ENCODE measurements at regions not wholly inside any gene's neighbourhood (a gene's known extent, or its start where the extent isn't known, plus 50 kb on each side); places are given as distances from the start of the nearest gene placed in this dataset.
"Not testable (repeated sequence)": the region's sequence is repeated elsewhere in the genome, so short reads cannot be mapped to it uniquely, and the experiment has no call there.

DNA sequence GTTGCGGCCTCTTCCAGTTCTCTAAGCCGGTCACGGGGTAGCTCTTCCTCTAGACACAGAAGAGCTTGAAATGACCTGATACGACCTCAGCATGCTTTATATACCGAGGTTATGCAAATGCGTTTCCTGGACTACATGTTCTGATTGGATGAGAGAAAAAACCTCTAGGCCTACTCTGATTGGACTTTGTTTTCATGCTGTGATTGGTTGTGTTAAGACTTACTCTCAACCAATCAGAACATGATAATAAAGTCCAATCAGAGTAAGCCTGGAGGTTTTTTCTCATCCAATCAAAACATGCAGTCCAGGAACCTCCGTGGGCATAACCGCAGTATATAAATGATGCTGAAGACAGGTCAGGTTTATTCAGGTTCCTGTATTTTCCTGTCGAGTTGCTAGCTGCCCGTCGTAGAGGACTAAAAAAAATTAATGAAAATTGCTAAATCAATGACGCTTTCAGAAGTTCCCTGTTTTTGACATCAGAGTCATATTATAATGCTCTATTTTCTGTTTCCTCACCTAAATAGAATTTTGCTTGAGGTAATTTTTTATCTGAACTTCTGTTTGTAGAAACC is 177.4 kb downstream of the POTEB3 start:
- Histone ChIP-seq H3K4me1 (ENCODE audit: control insufficient read depth in 2 of 2, insufficient read depth in 2 of 2, low read length in 1 of 2) (no peaks in the 10 kb centered on the region), H3K9me3 (ENCODE audit: control insufficient read depth in 2 of 2, insufficient read depth in 1 of 2, low read depth in 1 of 2, low read length in 1 of 2) (peaks cover 11 to 18% of the 10 kb centered on the region in 2 donors), H3K36me3 (ENCODE audit: control insufficient read depth in 2 of 2, insufficient read depth in 2 of 2, low read length in 1 of 2) (no peaks in the 10 kb centered on the region), H3K27me3 (ENCODE audit: control insufficient read depth in 1 of 2, insufficient read depth in 2 of 2, low read length in 2 of 2) (no peaks in the 10 kb centered on the region), H3K4me3 (ENCODE audit: low read depth in 1 of 2, low read length in 2 of 2) (no peak overlapping the region), H3K27ac (ENCODE audit: low read depth in 2 of 2, low read length in 1 of 2) (no peak overlapping the region)
- 83 to 85% methylated on average over 12 of the region's 12 CpGs for WGBS, 2 donors

DNA sequence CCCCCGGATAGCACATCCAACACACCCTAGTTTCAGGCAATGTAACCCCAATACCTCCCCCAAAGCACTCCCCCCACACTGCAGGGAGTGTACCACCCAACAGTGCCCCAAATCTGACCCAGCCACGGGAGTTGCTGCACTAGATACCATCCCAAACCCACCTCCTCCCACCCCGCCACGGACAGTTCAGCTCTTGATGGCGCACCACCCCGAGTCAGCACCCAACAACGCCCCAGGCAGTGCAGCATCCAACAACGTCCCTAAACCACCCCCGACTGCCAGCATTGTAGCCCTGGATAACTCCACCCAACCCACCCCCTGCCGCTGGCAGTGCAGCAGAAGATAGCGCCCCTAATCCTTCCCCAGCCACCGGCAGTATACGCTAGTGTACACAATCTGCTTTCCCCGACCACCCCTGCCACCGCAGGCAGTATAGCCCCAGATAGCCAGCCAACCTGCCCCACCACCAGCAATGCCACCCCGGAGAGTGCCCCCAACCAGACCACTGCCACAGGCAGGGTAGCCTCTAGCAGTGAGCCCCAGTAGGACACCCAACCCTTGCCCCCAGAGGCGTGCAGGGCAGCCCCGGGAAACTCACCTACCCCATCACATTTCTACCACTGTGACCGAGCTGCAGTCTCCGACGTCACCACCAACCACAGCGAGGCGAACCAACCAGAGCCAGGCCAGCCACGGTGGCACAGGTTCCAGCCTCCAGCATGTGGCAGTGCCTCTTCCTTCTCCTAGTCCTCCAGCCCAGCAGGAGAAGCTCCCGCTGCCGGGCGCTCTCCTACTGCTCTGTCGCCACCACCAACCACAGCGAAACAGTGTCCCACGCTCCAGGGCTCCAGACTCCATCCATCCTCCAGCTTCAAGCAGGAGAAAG is 178.1 kb downstream of the POTEB3 start:
- Histone ChIP-seq H3K36me3 (ENCODE audit: control insufficient read depth in 2 of 2, insufficient read depth in 2 of 2, low read length in 1 of 2) (no peaks in the 10 kb centered on the region), H3K27me3 (ENCODE audit: control insufficient read depth in 1 of 2, insufficient read depth in 2 of 2, low read length in 2 of 2) (no peaks in the 10 kb centered on the region), H3K4me3 (ENCODE audit: low read depth in 1 of 2, low read length in 2 of 2) (no peak overlapping the region), H3K4me1 (ENCODE audit: control insufficient read depth in 2 of 2, insufficient read depth in 2 of 2, low read length in 1 of 2) (no peaks in the 10 kb centered on the region), H3K27ac (ENCODE audit: low read depth in 2 of 2, low read length in 1 of 2) (no peak overlapping the region), H3K9me3 (ENCODE audit: control insufficient read depth in 2 of 2, insufficient read depth in 1 of 2, low read depth in 1 of 2, low read length in 1 of 2) (peaks cover 11 to 18% of the 10 kb centered on the region in 2 donors)
- 86 to 87% methylated on average over 30 of the region's 30 CpGs for WGBS, 2 donors

DNA sequence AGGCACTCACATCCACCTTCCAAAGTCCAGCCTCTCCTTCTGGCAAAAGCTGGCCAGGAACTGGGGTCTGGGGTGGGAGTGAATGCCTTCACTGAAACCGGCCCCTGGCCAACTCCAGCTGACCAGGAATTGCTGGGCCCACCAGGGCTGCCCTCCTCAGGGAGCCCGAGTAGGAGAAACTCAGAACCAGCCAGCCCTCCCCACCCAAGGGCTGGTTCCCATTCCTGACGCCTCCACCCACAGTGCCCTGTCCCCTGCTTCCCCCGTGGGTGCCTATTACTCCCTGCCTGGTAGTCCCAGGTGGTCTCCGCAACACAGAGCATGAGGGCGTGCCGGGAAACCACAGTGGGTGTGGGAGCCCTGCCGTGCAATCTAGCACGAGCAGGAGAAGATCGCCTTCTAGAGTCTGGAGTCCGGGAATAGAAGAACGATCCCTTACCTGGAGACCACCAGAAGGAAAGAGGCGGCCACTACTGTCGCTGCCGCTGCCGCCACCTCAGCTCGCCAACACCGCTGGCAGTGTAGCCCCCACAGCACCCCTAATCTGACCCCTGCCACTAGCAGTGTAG is 178.8 kb downstream of the POTEB3 start:
- WGBS, 2 donors = 86 to 90% methylated on average over 18 of the region's 18 CpGs
- Histone ChIP-seq H3K27ac (ENCODE audit: low read depth in 2 of 2, low read length in 1 of 2) (no peak overlapping the region), H3K36me3 (ENCODE audit: control insufficient read depth in 2 of 2, insufficient read depth in 2 of 2, low read length in 1 of 2) (no peaks in the 10 kb centered on the region), H3K4me3 (ENCODE audit: low read depth in 1 of 2, low read length in 2 of 2) (no peak overlapping the region), H3K9me3 (ENCODE audit: control insufficient read depth in 2 of 2, insufficient read depth in 1 of 2, low read depth in 1 of 2, low read length in 1 of 2) (peaks cover 11 to 18% of the 10 kb centered on the region in 2 donors), H3K27me3 (ENCODE audit: control insufficient read depth in 1 of 2, insufficient read depth in 2 of 2, low read length in 2 of 2) (no peaks in the 10 kb centered on the region), H3K4me1 (ENCODE audit: control insufficient read depth in 2 of 2, insufficient read depth in 2 of 2, low read length in 1 of 2) (no peaks in the 10 kb centered on the region)

DNA sequence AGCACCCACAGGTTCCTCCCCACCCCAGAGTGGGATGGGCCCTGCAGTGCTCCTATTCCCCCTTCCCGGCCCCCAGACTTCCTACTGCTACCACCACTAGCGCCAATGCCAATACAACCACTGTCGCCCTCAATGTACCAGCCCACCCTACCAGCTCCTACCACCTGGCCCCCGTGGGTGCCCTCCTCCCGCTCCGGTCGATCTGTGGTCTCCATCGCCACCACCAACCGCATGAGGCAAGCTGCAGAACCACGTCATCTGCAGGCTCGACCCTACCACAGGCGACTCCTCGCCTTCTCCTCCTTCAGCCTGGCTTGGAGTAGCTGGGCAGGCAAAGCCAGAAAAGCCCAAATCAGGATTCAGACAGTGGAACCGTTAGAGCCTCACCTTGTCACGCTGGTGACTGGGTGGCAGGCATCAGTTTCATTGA is 179.3 kb downstream of the POTEB3 start:
- no peaks in the 10 kb centered on the region for H3K27me3 ChIP-seq (ENCODE audit: control insufficient read depth in 1 of 2, insufficient read depth in 2 of 2, low read length in 2 of 2)
- WGBS, 2 donors = 80% methylated on average over 15 of the region's 15 CpGs
- H3K4me1 ChIP-seq (ENCODE audit: control insufficient read depth in 2 of 2, insufficient read depth in 2 of 2, low read length in 1 of 2) = no peaks in the 10 kb centered on the region
- no peaks in the 10 kb centered on the region for H3K36me3 ChIP-seq (ENCODE audit: control insufficient read depth in 2 of 2, insufficient read depth in 2 of 2, low read length in 1 of 2)
- H3K27ac ChIP-seq (ENCODE audit: low read depth in 2 of 2, low read length in 1 of 2) = no peak overlapping the region
- peaks cover 11 to 18% of the 10 kb centered on the region in 2 donors for H3K9me3 ChIP-seq (ENCODE audit: control insufficient read depth in 2 of 2, insufficient read depth in 1 of 2, low read depth in 1 of 2, low read length in 1 of 2)
- no peak overlapping the region for H3K4me3 ChIP-seq (ENCODE audit: low read depth in 1 of 2, low read length in 2 of 2)

DNA sequence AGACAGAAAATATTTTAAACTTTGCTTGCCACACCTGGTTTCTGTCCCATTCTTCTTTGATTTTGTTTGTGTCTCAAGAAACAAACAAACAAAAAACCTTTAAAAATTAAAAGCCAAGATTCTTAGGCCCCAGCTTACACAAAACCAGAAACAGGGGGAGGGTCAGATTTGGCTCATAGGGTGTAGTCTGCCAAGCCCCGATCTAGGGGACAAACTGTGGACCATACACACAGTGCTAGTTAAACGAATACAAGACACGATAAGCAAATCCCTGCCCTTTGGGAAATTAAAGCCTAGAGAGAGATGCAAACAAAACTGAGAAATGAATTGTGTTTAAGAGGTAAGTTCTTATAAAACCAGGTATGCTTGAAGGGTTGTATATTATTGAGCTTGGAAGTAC is 181.7 kb downstream of the POTEB3 start:
- WGBS, 2 donors = 70 to 78% methylated on average over 3 of the region's 3 CpGs
- H3K36me3 ChIP-seq (ENCODE audit: control insufficient read depth in 2 of 2, insufficient read depth in 2 of 2, low read length in 1 of 2) = not testable (repeated sequence)

DNA sequence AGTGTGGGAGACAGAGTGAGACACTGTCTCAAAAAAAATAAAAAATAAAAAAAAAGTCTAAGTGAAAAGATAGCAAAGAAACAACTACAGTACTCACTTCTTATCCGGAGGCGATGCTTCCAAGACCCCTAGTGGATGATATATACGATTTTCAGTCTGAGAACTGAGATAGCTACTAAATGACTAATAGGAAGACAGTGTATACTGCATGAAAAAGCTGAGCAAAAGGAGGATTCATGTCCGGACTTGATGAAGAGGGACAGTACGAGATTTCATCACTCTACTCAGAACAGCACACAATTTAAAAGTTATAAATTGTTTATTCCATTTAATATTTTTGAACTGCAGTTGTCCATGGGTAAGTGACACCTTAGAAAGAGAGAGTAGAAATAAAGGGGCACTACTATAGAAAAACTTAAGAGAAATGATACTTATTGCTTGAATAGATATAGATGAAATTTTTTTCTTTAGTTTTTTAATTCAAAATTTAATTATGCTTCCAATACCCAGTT is 190.7 kb downstream of the POTEB3 start:
- not testable (repeated sequence) for H3K4me3 ChIP-seq (ENCODE audit: low read depth in 1 of 2, low read length in 2 of 2); H3K27me3 ChIP-seq (ENCODE audit: control insufficient read depth in 1 of 2, insufficient read depth in 2 of 2, low read length in 2 of 2); H3K4me1 ChIP-seq (ENCODE audit: control insufficient read depth in 2 of 2, insufficient read depth in 2 of 2, low read length in 1 of 2); H3K36me3 ChIP-seq (ENCODE audit: control insufficient read depth in 2 of 2, insufficient read depth in 2 of 2, low read length in 1 of 2); H3K9me3 ChIP-seq (ENCODE audit: control insufficient read depth in 2 of 2, insufficient read depth in 1 of 2, low read depth in 1 of 2, low read length in 1 of 2); H3K27ac ChIP-seq (ENCODE audit: low read depth in 2 of 2, low read length in 1 of 2)
- WGBS, 2 donors = 71 to 73% methylated on average over 4 of the region's 5 CpGs

More for the DNA sequence above, 181.7 kb downstream of the POTEB3 start:
- H3K27ac ChIP-seq (ENCODE audit: low read depth in 2 of 2, low read length in 1 of 2); H3K27me3 ChIP-seq (ENCODE audit: control insufficient read depth in 1 of 2, insufficient read depth in 2 of 2, low read length in 2 of 2); H3K4me3 ChIP-seq (ENCODE audit: low read depth in 1 of 2, low read length in 2 of 2); H3K4me1 ChIP-seq (ENCODE audit: control insufficient read depth in 2 of 2, insufficient read depth in 2 of 2, low read length in 1 of 2): not testable (repeated sequence)
- peaks cover 11 to 18% of the 10 kb centered on the region in 2 donors for H3K9me3 ChIP-seq (ENCODE audit: control insufficient read depth in 2 of 2, insufficient read depth in 1 of 2, low read depth in 1 of 2, low read length in 1 of 2)

Measured in esophagus (tissue), 2 donors.